Lung (tissue), 11 donors: ENCODE measurements at regions not wholly inside any gene's neighbourhood (a gene's known extent, or its start where the extent isn't known, plus 50 kb on each side); places are given as distances from the start of the nearest gene placed in this dataset.

Experiments used
- ATAC-seq: fragments of 200-7000 bp; cut with Tn5 transposase; one replicate; pipeline ENCODE4 v1.9.1; 2020; ENCODE audit warnings: moderate number of reproducible peaks; ENCODE audit not compliant: insufficient read depth, low FRiP score
- DNase-seq, 3 donors: peaks; one replicate each; pipeline ENCODE4 v3.0.0-alpha.2; 2013 to 2017
- H3K27ac ChIP-seq, 2 donors: one replicate each; pipeline ENCODE4 v1.5.1; 2013; ENCODE audit warnings: mild to moderate bottlenecking in 2 of 2, moderate library complexity in 2 of 2, control low read depth in 1 of 2, inconsistent platforms in 1 of 2, low read depth in 1 of 2, low read length in 1 of 2
- H3K27me3 ChIP-seq, 3 donors: one replicate each; pipeline ENCODE4 v1.5.1; 2013; ENCODE audit warnings: low read length in 2 of 3; ENCODE audit not compliant: control insufficient read depth in 3 of 3, insufficient read depth in 3 of 3
- H3K36me3 ChIP-seq, 4 donors: one replicate each; pipeline ENCODE4 v1.5.1; 2013; ENCODE audit warnings: low read length in 4 of 4, mild to moderate bottlenecking in 1 of 4, moderate library complexity in 1 of 4; ENCODE audit not compliant: control insufficient read depth in 4 of 4, insufficient read depth in 4 of 4
- H3K4me1 ChIP-seq, 5 donors: one replicate each; pipeline ENCODE4 v1.5.1; 2013; ENCODE audit warnings: low read length in 5 of 5, mild to moderate bottlenecking in 2 of 5, moderate library complexity in 1 of 5; ENCODE audit not compliant: control insufficient read depth in 5 of 5, insufficient read depth in 5 of 5
- H3K4me3 ChIP-seq: one replicate; pipeline ENCODE4 v1.5.1; 2013; ENCODE audit warnings: mild to moderate bottlenecking, control low read depth, moderate library complexity
- H3K9ac ChIP-seq, 2 donors: one replicate each; pipeline ENCODE4 v1.5.1; 2013; ENCODE audit warnings: low read length in 2 of 2, control low read depth in 1 of 2; ENCODE audit not compliant: insufficient read depth in 1 of 2
- H3K9me3 ChIP-seq, 4 donors: one replicate each; pipeline ENCODE4 v1.5.1; 2013; ENCODE audit warnings: low read length in 3 of 4, mild to moderate bottlenecking in 1 of 4, moderate library complexity in 1 of 4; ENCODE audit not compliant: control insufficient read depth in 4 of 4, insufficient read depth in 3 of 4
- CTCF ChIP-seq: IDR thresholded peaks from 2 replicates; pipeline ENCODE4 v1.5.1; 2012; ENCODE audit warnings: mild to moderate bottlenecking; ENCODE audit errors: control extremely low read depth, extremely low read depth
- WGBS, 2 donors: extraction: QIAGEN DNeasy Blood & Tissue Kit; methylation state at CpG; one replicate each; pipeline ENCODE4 v1.1.7; 2013; 5-methylcytosine and 5-hydroxymethylcytosine counted together
- donor health status: control.
- donor health status: control.
- donor health status: Bipolar disorder and iron deficiency.
- donor health status: healthy.
- donor health status: DM: yes; HTN: yes; CAD: no.

GRCh38 chr4:142944565-142944964 lies 98.5 kb upstream of the INPP4B start:
- no peak overlapping the region for H3K9ac ChIP-seq
- H3K9me3 ChIP-seq, result peaks cover 0 to 9% (median 2%) of the 10 kb centered on the region in 4 donors
- ATAC-seq (no peak), DNase-seq (peak in 1 of 3 donors; percentile 29)
- H3K27me3 ChIP-seq, result no peaks in the 10 kb centered on the region
- no peak overlapping the region for H3K27ac ChIP-seq
- H3K4me1 ChIP-seq, result peaks cover 0 to 18% (median 0%) of the 10 kb centered on the region in 5 donors
- WGBS, 2 donors, result 89 to 91% methylated on average over 1 of the region's 1 CpG
- no peaks in the 10 kb centered on the region for H3K36me3 ChIP-seq
- H3K4me3 ChIP-seq, result no peak overlapping the region
- TF ChIP-seq CTCF, result no peak

DNA sequence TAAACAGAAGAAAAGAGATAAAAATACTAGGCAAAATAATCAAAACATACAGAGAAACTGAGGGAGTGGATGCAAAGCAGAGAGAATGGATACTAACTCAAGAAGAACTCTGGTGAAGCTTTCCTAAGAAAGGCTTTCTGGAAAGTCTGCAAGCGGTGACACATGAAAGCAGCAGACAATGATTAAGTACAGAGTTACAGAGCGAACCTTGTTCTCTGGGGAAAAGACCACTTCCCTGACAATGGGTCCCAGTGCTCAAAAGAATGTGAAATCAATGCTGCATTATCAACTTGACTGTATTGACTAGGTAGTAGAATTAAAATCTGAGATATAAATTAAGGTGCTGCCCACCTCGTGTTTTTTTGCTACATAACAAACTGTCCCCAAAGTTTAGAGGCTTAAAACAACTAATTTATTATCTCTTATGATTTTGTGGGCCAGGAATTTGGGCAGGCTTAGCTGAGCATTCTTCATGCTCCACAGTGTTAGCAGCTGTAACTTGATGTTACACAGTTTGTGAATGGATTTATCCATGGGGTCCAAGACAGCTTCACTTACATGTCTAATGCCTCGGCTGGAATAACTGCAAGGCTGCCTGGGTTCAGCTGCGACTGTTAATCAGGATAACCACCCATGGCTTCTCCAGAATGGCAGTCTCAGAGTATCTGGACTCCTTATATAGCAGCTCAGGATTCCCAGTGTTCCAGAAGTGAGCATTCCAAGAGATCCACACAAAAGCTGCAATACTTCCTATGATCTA lies 106.9 kb upstream of the INPP4B start:
- no peak overlapping the region for H3K4me3 ChIP-seq
- H3K36me3 ChIP-seq, result no peaks in the 10 kb centered on the region
- no peak overlapping the region for H3K9ac ChIP-seq
- ATAC-seq, result no peak
- no peak for TF ChIP-seq CTCF
- WGBS, 2 donors, result 64 to 87% methylated on average over 5 of the region's 5 CpGs
- no peaks in the 10 kb centered on the region for H3K27me3 ChIP-seq
- DNase-seq, result no peak
- H3K27ac ChIP-seq, result no peak overlapping the region
- no peaks in the 10 kb centered on the region for H3K4me1 ChIP-seq
- peaks cover 0 to 2% (median 0%) of the 10 kb centered on the region in 4 donors for H3K9me3 ChIP-seq

DNA sequence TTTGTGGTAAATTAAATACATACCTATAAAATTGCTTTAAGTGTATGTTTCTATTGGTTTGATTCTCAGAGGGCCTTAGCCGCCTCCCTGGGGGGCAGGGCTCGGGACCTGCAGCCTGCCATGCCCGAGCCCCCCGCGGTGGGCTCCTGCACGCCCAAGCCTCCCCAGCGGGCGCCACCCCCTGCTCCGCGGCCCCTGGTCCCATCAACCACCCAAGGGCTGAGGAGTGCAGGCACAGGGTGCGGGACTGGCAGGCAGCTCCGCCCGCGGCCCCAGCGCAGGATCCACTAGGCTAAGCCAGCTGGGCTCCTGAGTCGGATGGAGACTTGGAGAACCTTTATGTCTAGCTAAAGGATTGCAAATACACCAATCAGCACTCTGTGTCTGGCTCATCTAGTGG lies 108.3 kb upstream of the INPP4B start:
- Histone ChIP-seq H3K4me1 (no peaks in the 10 kb centered on the region), H3K9ac (no peak overlapping the region), H3K27ac (no peak overlapping the region), H3K27me3 (no peaks in the 10 kb centered on the region), H3K4me3 (no peak overlapping the region), H3K9me3 (peaks cover 0 to 2% (median 0%) of the 10 kb centered on the region in 4 donors), H3K36me3 (no peaks in the 10 kb centered on the region)
- ATAC-seq (no peak), DNase-seq (no peak)
- no peak for TF ChIP-seq CTCF
- 96% methylated on average over 16 of the region's 16 CpGs for WGBS, 2 donors
